ENCODE measurements at regions not wholly inside any gene's neighbourhood (a gene's known extent, or its start where the extent isn't known, plus 50 kb on each side); places are given as distances from the start of the nearest gene placed in this dataset.

DNA sequence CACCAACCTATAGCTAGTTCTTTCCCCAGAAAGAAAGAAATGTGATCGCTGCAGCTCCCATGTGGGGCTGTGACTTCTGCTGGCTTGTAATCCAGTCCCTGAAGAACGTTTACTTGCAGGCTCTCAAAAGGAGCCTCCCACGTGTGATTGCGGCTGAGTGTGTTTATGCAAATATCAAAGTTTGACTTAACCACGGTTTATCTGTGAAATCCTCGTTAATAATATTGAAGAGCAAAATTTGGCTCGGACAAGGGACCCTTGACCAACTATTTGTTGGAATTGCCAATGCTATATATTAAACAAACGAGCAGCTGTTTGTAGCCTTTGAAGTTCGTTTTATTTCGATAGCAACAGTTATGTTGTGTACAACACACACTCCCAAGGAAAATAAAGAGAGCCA lies 470.1 kb upstream of the NRP1 start:
- Mint-ChIP-seq H3K36me3 (ENCODE audit: unreplicated experiment) (no peaks in the 10 kb centered on the region), H3K9me3 (ENCODE audit: unreplicated experiment) (no peaks in the 10 kb centered on the region), H3K4me1 (ENCODE audit: unreplicated experiment) (peaks cover 15% of the 10 kb centered on the region), H3K27ac (ENCODE audit: unreplicated experiment) (no peak overlapping the region), H3K4me3 (ENCODE audit: unreplicated experiment) (no peak overlapping the region), H3K27me3 (ENCODE audit: unreplicated experiment) (no peaks in the 10 kb centered on the region)
- no peak for DNase-seq (ENCODE audit: extremely low spot score, unreplicated experiment)
- TF ChIP-seq, protein P1, sequence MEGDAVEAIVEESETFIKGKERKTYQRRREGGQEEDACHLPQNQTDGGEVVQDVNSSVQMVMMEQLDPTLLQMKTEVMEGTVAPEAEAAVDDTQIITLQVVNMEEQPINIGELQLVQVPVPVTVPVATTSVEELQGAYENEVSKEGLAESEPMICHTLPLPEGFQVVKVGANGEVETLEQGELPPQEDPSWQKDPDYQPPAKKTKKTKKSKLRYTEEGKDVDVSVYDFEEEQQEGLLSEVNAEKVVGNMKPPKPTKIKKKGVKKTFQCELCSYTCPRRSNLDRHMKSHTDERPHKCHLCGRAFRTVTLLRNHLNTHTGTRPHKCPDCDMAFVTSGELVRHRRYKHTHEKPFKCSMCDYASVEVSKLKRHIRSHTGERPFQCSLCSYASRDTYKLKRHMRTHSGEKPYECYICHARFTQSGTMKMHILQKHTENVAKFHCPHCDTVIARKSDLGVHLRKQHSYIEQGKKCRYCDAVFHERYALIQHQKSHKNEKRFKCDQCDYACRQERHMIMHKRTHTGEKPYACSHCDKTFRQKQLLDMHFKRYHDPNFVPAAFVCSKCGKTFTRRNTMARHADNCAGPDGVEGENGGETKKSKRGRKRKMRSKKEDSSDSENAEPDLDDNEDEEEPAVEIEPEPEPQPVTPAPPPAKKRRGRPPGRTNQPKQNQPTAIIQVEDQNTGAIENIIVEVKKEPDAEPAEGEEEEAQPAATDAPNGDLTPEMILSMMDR (IDR thresholded peaks at IDR 0.05) = no peak

DNA sequence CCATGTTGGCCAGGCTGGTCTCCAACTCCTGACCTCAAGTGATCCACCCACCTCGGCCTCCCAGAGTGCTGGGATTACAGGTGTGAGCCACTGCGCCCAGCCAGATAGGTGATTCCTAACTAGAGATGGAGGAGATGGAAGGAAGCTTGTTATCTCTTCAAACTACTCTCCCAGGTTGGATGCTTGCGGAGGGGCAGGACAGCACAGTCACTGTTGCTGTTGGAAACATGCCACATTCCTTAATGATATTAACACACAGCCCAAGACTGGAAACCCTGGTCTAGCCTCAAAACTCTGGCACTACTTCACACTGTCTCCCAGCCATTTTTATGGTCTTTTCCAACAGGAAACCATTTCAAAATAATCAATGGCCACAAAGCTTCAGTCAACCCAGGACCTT lies 468.8 kb upstream of the NRP1 start:
- no peak overlapping the region for H3K27ac Mint-ChIP-seq (ENCODE audit: unreplicated experiment)
- TF ChIP-seq, protein P1 (IDR thresholded peaks at IDR 0.05) = no peak
- H3K4me1 Mint-ChIP-seq (ENCODE audit: unreplicated experiment) = peaks cover 17% of the 10 kb centered on the region
- no peaks in the 10 kb centered on the region for H3K9me3 Mint-ChIP-seq (ENCODE audit: unreplicated experiment)
- no peak overlapping the region for H3K4me3 Mint-ChIP-seq (ENCODE audit: unreplicated experiment)
- no peaks in the 10 kb centered on the region for H3K27me3 Mint-ChIP-seq (ENCODE audit: unreplicated experiment)
- H3K36me3 Mint-ChIP-seq (ENCODE audit: unreplicated experiment) = no peaks in the 10 kb centered on the region
- DNase-seq (ENCODE audit: extremely low spot score, unreplicated experiment) = no peak

DNA sequence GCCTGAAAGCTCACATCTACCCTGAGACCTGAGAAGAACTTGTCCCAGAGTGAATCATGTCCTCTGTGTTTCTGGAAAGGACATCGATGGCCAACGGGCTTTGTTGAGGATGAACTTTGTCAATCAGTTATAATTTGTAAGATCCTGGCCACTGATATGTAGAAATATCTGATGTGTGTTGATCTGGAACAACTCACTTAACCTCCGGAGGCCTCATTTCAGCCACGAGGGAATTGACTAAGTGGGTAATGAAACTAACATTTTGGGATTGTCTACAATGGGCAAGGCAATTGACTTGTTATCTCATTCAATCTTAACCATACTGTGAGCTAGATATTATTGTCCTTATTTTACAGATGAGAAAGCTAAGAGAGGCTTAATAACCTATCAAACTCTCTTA lies 468.1 kb upstream of the NRP1 start:
- no peaks in the 10 kb centered on the region for H3K27me3 Mint-ChIP-seq (ENCODE audit: unreplicated experiment)
- no peaks in the 10 kb centered on the region for H3K9me3 Mint-ChIP-seq (ENCODE audit: unreplicated experiment)
- TF ChIP-seq, protein P1 (IDR thresholded peaks at IDR 0.05) = no peak
- DNase-seq (ENCODE audit: extremely low spot score, unreplicated experiment) = no peak
- no peak overlapping the region for H3K4me3 Mint-ChIP-seq (ENCODE audit: unreplicated experiment)
- H3K36me3 Mint-ChIP-seq (ENCODE audit: unreplicated experiment) = no peaks in the 10 kb centered on the region
- peaks cover 17% of the 10 kb centered on the region for H3K4me1 Mint-ChIP-seq (ENCODE audit: unreplicated experiment)
- H3K27ac Mint-ChIP-seq (ENCODE audit: unreplicated experiment) = no peak overlapping the region

DNA sequence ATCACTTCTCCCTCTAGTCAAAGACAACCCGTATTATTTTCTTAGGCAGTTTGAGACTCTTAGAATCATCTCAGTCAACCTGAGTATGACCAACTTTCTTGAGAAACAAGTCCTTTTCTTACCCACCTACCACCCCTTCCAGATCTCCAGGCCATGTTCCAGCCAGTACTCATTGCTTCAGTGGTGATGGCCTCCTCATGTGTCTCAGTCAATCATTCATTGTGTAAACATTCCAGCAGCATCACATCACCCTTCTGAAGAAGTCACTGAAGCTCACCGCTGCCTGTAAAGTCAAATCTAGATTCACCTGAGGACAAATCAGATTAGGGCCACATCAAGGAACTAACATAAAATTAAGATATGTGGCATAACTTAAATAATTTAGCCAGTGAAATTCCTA lies 467.2 kb upstream of the NRP1 start:
- H3K27ac Mint-ChIP-seq (ENCODE audit: unreplicated experiment) = no peak overlapping the region
- H3K36me3 Mint-ChIP-seq (ENCODE audit: unreplicated experiment) = no peaks in the 10 kb centered on the region
- H3K4me3 Mint-ChIP-seq (ENCODE audit: unreplicated experiment) = no peak overlapping the region
- DNase-seq (ENCODE audit: extremely low spot score, unreplicated experiment) = no peak
- TF ChIP-seq, protein P1 (IDR thresholded peaks at IDR 0.05) = no peak
- peaks cover 17% of the 10 kb centered on the region for H3K4me1 Mint-ChIP-seq (ENCODE audit: unreplicated experiment)
- no peaks in the 10 kb centered on the region for H3K9me3 Mint-ChIP-seq (ENCODE audit: unreplicated experiment)
- H3K27me3 Mint-ChIP-seq (ENCODE audit: unreplicated experiment) = no peaks in the 10 kb centered on the region

DNA sequence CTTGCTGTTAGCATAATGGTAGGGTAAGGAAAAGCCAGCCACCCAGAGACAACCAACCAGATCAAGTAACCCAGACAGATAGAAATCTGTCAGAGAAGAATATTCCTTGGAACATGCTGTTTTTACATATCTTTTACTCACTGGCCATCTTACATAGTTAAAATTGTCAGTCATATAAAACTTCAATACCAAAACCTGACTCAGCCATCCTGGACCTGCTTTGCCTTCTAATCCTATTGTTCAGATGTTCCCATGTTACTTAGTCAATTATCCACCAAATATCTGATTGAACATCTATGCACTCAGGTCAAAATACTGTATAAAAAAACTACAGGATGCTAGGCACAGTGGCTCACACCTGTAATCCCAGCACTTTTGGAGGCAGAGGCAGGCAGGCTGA lies 466.5 kb upstream of the NRP1 start:
- Mint-ChIP-seq H3K27me3 (ENCODE audit: unreplicated experiment) (no peaks in the 10 kb centered on the region), H3K27ac (ENCODE audit: unreplicated experiment) (no peak overlapping the region), H3K4me1 (ENCODE audit: unreplicated experiment) (peaks cover 17% of the 10 kb centered on the region), H3K36me3 (ENCODE audit: unreplicated experiment) (no peaks in the 10 kb centered on the region), H3K9me3 (ENCODE audit: unreplicated experiment) (no peaks in the 10 kb centered on the region), H3K4me3 (ENCODE audit: unreplicated experiment) (no peak overlapping the region)
- TF ChIP-seq, protein P1 (IDR thresholded peaks at IDR 0.05) = no peak
- DNase-seq (ENCODE audit: extremely low spot score, unreplicated experiment) = no peak

Measured in osteocyte (in vitro differentiated cells).